Kidney capillary endothelial cell (primary cell): ENCODE measurements at regions not wholly inside any gene's neighbourhood (a gene's known extent, or its start where the extent isn't known, plus 50 kb on each side); places are given as distances from the start of the nearest gene placed in this dataset.

Experiments
- DNase-seq: peaks from one replicate; pipeline ENCODE4 v3.0.0-alpha.2; 2018; ENCODE audit warnings: low spot score

- no peak for DNase-seq
These were observed 143.6 kb upstream of the GOLIM4 start for GRCh38 chr3:168239287-168239686.

GRCh38 chr3:168233001-168233400 lies 137.3 kb upstream of the GOLIM4 start:
- DNase-seq, result no peak

- DNase-seq, result no peak
These were observed 127.4 kb upstream of the GOLIM4 start for GRCh38 chr3:168223085-168223484.

GRCh38 chr3:168220556-168220955 lies 124.8 kb upstream of the GOLIM4 start:
- no peak for DNase-seq

- no peak for DNase-seq
These were observed 123.8 kb upstream of the GOLIM4 start for GRCh38 chr3:168219530-168219929.

- DNase-seq, result no peak
These were observed 122.9 kb upstream of the GOLIM4 start for GRCh38 chr3:168218600-168218999.

- no peak for DNase-seq
These were observed 121.1 kb upstream of the GOLIM4 start for GRCh38 chr3:168216851-168217250.

GRCh38 chr3:168213920-168214319 lies 118.2 kb upstream of the GOLIM4 start:
- no peak for DNase-seq

GRCh38 chr3:168212664-168213285 lies 117.1 kb upstream of the GOLIM4 start:
- no peak for DNase-seq

- DNase-seq, result no peak
These were observed 109.7 kb upstream of the GOLIM4 start for GRCh38 chr3:168205451-168205850.

GRCh38 chr3:168197162-168197561 lies 101.4 kb upstream of the GOLIM4 start:
- no peak for DNase-seq

- DNase-seq, result no peak
These were observed 96.1 kb upstream of the GOLIM4 start for GRCh38 chr3:168191856-168192255.

- no peak for DNase-seq
These were observed 91.5 kb upstream of the GOLIM4 start for GRCh38 chr3:168187233-168187632.

- DNase-seq, result no peak
These were observed 90.7 kb upstream of the GOLIM4 start for GRCh38 chr3:168186293-168186983.

GRCh38 chr3:168183774-168184173 lies 88.0 kb upstream of the GOLIM4 start:
- no peak for DNase-seq

- no peak for DNase-seq
These were observed 73.0 kb upstream of the GOLIM4 start for GRCh38 chr3:168168743-168169142.

- peak; percentile 73 for DNase-seq
These were observed 69.9 kb upstream of the GOLIM4 start for GRCh38 chr3:168165390-168166269.

GRCh38 chr3:168162172-168162571 lies 66.4 kb upstream of the GOLIM4 start:
- DNase-seq, result no peak

GRCh38 chr3:168161696-168162095 lies 66.0 kb upstream of the GOLIM4 start:
- no peak for DNase-seq

- DNase-seq, result no peak
These were observed 62.2 kb upstream of the GOLIM4 start for GRCh38 chr3:168157903-168158302.

- DNase-seq, result no peak
These were observed 61.5 kb upstream of the GOLIM4 start for GRCh38 chr3:168157099-168157700.

GRCh38 chr3:168156479-168156878 lies 60.8 kb upstream of the GOLIM4 start:
- DNase-seq, result no peak

- DNase-seq, result no peak
These were observed 59.6 kb upstream of the GOLIM4 start for GRCh38 chr3:168155303-168155702.
